ENCODE measurements at regions not wholly inside any gene's neighbourhood (a gene's known extent, or its start where the extent isn't known, plus 50 kb on each side); places are given as distances from the start of the nearest gene placed in this dataset.
"Not testable (repeated sequence)": the region's sequence is repeated elsewhere in the genome, so short reads cannot be mapped to it uniquely, and the experiment has no call there.

DNA sequence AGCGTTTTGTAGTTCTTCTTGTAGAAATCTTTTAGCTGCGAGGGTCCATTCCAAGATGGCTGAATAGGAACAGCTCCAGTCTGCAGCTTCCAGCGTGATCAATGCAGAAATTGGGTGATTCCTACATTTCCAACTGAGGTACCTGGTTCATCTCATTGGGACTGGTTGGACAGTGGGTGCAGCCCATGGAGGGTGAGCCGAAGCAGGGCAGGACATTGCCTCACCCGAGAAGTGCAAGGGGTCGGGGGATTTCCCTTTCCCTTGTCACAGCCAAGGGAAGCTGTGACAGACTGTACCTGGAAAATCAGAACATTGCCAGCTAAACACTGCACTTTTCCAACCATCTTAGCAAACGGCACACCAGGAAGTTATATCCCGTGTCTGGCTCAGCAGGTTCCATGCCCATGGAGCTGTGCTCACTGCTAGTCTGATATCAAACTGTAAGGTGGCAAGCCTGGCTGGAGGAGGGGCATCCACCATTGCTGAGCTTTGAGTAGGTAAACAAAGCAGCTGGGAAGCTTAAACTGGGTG is 176.0 kb upstream of the SPRY2 start:
- no peak for DNase-seq

DNA sequence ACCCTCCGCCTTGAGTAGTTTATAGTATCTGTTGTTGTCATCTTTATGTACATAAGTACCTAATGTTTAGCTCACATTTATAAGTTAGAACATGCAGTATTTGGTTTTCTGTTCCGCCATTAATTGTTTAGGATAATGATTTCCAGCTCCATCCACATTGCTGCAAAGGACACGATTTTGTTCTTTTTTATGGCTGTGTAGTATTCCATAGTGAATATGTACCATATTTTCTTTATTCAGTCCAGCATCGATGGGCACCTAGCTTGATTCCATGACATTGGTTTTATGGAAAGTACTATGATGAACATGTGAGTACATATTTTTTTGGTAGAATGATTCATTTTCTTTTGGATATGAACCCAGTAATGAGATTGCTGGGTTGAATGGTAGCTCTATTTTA is 174.4 kb upstream of the SPRY2 start:
- no peak for DNase-seq

DNA sequence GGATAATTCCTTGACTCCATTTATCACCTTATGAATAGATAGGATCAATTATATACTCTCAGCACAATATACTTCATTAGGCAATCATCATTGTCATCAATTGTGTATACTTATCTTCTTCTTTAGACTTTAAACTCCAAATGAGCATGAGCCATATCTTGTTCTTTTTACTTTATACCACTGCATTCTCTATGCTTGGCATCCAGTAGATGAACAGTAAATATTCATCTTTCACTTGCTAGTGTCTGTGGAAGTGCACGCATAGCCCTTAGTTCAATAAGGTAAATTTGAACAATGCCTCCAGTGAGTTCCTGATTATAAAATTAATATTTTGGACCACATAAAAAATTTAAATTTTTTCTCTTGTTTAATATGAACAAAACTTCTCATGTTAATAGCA is 172.3 kb upstream of the SPRY2 start:
- no peak for DNase-seq

DNA sequence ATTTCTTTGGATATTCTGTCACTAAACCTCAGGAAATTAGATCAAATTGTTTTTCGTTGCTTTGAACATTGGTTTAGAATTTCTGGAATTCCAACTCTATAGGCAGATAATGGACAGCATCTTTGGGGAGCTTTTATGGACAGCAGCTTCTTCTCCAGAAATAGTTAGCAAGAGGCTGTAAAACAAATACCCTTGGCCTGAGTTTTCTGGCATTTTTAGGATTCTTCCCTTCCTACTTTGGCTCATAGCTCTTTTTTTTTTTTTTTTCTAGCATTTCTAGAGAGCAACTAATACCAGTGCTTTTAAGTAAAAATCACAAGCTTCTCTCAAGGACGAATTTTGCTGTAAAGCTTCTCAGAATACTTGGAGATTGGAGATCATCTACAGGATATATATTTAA is 169.8 kb upstream of the SPRY2 start:
- no peak for DNase-seq

DNA sequence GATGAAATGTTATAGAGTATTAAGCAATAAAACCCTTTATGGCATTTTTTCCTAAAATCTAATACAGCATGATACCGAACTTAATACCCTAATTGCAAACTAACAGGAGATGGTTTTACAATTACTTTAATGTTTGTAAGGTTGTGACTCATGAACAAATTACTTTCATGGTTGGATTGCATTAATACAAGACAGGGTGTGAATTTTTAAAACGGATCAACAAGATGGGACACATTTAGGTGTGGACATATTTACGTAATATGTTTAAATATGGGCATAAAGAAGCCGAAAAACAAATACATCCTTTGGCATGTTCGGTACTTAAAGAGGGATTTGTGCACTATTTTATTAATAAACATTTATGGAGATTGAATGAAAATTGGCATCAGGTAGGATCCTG is 168.3 kb upstream of the SPRY2 start:
- no peak for DNase-seq

DNA sequence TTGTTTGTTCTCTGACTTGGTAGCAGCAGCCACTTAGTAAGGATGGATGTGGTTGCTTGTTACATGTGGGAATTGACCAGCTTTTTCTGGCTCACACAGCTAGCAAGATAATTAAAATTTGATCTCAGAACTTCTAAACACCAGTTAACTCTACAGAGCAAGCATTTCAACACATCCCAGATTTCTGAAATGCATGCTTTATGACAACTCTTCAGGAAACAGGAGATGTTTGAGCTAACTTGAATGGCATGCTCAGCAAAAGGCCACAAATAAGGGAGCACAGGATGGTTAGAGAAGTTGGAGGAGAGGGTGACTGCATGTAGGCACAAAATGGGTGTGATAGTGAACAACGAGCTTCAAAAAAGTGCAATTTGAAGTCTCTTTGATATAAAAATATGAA is 167.1 kb upstream of the SPRY2 start:
- DNase-seq, result no peak

DNA sequence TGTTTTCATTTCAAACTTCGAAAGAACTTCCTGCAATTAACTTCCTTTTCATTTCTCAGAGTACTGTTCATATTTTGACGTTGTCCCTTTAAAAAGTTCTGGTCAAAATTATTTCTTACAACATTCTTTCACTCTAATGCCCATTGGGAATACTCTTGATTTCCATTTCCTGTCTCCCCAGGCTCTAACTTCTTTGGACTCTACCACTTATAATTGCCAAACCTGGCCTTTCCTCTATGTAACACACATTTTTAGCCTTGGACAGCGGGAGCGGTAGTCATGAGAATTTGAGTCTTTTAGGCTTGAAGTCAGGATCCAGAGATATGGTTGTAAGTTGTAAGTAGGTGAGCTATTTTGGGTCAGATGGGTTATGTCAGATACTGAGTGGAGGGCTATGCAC is 163.5 kb upstream of the SPRY2 start:
- no peak for DNase-seq

DNA sequence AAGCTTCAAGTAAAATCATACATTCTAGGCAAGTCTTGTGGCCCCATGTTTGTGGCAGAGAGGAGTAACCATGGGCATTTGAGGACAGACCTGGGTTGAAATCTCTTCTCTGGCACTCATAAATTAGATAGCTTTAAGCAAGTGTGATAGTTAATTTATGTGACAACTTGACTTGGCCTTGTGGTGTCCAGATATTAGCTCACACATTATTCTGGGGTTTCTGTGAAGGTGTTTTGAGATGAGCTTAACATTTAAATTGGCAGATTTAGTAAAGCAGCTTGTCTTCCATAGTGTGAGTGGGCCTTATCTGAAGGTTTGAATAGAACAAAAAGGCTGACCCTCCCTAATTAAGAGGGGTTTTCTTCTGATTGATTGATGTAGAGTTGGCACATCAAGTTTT is 161.4 kb upstream of the SPRY2 start:
- no peak for DNase-seq

DNA sequence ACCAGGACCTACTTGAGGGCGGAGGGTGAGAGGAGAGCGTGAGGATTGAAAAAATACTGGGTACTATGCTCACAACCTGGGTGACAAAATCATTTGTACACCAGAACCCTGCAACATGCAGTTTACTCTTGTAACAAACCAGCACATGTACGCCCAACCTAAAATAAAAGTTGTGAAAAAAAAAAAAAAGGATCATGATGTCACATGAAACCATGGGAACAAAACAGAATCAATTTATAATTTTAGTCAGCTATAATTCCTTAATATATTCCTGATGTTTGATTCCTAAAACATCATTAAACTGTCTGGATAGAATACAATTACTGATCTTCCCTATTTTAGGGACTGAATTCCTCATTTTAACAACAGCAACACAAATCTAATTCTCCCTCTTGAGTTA is 160.6 kb upstream of the SPRY2 start:
- no peak for DNase-seq

DNA sequence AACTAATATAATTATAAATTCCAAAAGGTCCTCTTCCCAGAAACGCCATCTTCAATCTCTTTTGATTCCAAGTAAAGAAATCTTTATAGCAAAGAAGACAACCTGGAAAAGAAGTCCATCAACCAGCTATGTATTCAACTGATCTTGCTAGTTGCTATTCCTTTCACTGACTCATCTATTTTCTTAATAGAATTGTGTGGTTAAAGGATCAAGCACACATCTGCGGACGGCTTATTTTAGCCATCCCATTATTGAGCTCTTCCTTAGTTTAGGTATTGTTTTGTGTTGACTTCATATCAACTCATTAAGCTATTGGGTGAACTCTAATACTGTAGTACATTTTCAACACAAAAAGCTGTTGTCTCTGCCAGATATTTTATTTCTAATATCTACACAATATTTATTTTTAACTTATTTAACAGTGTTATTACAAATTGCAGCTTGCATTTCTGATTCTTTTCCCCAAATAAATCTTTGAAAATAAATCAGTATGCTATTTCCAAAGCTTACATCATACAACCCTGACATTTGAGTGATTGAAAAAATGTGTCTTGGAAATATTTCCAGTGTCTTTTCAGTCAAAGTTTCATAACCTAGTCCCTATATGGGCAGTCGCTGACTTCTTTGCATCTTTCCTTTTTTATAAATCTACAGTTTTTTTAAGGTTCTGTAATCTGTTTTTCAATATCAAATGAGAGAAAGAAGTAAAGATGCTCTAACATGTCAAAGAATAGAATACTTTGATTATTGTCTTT is 158.8 kb upstream of the SPRY2 start:
- no peak for DNase-seq

DNA sequence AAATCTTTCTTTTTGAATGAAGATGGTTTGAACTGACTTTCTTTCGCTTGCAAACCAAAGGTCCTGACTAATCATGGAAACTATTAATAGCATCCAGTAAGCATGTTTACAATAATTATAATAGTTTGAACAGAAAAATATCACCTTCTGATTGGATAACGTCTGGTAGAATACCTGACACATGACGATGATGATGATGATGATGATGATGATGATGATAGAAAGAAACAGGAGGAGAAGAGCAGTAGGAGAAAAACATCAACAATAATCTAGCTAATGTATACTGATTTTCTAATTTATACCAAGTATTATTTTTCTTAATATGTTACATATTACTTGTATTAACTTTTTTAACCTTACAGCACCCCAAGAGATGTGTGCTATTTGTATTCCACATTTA is 157.5 kb upstream of the SPRY2 start:
- no peak for DNase-seq

DNA sequence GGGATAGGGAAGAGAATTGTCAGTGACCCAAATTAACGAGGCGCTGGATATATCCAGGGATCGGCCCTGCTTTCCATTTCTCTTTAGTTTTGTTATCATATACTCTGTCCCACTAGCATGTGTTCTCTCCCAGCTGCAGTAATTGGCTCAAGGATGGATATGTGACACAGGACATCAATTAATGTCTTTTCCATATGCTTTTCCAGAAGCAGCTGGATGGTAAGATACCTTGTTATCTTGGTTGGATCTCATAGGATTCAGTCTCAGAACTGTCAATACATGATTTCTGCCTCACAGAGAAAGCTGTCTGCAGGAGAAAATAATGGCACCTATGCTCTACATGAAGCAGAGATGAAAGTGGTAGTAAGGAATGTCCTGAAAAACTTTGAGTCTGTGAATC is 157.1 kb upstream of the SPRY2 start:
- no peak for DNase-seq

DNA sequence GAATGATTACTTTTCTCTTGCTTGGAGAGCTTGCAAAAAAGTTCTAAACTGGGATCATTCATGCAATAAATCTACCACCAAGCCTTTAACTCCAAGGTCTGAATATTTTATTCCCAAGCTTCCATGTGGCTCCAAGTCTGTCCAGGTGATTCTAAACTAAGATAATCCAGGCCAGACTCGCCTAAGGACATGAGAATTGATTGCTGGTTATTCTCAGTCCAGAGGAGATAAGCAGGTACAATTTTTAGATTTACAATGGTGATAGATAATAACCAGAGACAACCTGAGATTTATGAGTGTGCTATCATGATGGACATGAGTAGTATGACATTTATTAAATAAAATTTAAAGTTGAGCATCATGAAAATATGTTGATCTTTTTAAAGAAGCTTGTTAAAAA is 156.5 kb upstream of the SPRY2 start:
- no peak for DNase-seq

DNA sequence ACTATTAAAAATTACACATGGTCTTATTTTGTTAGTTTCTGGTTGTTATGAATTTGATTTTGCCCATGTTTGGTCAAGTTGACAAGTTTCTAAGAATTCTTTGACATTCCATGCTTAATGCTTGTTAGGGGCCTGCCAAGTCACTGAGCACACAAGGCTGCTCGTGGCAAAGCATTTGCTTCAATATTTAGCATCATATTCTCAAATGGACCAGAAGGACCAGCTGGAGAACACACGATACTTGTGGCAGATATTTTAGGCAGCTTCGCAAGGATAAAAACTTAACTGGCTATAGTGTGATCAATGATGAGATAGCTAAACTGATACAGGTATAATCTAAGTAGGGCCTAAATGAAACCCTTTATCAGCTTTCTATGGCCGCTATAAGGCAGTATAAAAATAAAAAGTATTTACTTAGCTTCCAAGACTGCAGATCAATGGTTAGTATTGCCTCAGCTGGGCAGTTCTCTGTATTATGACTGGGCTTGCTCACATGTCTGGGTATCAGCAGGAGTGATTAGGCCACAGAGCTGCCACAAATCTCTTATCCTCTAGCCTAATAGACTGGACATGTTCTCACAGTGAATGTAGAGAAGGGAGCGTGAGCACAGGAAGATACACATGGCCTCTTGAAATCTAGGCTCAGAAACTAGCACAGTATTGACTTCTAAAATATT is 155.9 kb upstream of the SPRY2 start:
- DNase-seq, result no peak

DNA sequence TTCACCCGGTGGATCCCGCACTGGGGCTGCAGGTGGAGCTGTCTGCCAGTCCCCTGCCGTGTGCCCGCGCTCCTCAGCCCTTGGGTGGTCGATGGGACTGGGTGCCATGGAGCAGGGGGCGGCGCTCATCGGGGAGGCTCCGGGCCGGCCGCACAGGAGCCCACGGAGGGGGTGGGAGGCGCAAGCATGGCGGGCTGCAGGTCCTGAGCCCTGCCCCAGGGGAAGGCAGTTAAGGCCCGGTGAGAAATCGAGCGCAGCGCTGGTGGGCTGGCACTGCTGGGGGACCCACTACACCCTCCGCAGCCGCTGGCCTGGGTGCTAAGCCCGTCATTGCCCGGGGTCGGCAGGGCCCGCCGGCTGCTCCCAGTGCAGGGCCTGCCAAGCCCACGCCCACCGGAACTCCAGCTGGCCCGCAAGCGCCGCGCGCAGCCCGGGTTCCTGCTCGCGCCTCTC is 149.6 kb upstream of the SPRY2 start:
- DNase-seq, result not testable (repeated sequence)

DNA sequence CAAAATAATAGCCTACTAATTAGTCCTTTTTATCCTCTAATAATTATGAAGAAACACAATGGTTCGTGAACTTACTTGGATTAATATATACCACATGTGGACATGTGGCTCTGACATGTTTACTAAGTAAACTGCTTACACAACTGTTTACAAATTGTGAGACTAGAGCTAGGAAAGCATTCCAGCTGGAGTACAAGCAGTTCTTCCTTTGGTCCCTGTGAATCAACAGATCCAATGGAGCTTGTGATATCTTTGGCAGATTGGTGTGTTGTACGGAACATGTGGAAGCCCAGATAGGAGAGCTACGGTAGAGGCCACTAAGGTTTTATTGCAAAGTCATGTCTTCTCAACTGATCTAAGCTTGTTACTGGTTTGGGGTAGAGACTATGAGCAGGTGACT is 145.5 kb upstream of the SPRY2 start:
- no peak for DNase-seq

DNA sequence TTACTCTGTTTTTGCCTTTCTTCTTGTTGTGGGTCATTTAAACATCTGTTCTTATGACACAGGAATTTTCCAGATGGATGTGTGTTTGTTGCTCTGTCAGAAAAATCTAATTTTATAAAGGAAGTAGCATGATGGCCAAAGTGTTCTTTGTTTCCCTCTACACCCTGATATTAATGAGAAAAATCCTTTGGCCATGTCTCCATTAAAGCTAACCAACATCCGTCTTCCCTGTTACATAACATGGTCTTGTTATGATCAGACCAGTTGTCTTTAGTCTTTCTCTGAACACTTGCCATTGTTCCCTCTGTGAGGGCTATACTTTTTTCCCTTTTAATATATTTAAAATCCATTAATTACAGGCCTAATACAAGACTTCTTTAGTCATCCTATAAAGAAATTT is 142.2 kb upstream of the SPRY2 start:
- DNase-seq, result no peak

DNA sequence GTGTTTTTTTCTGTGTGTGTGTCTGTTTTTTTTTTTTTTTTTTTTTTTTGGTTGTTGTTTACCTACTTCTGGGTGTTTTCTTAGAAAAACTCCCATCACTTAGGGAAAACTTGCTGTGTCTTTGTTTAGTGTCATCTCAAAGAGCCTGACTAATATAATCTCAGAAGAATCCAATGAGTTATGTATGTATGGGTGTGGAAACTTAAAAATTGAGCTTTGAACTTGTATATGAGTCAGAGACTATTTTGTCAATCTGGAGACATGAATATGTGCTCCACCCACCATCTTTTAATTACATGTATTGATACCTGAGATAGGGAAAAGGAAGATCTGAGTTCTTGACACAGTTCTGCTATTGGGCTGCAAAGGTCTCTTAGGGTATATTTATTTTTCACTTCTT is 140.7 kb upstream of the SPRY2 start:
- no peak for DNase-seq

DNA sequence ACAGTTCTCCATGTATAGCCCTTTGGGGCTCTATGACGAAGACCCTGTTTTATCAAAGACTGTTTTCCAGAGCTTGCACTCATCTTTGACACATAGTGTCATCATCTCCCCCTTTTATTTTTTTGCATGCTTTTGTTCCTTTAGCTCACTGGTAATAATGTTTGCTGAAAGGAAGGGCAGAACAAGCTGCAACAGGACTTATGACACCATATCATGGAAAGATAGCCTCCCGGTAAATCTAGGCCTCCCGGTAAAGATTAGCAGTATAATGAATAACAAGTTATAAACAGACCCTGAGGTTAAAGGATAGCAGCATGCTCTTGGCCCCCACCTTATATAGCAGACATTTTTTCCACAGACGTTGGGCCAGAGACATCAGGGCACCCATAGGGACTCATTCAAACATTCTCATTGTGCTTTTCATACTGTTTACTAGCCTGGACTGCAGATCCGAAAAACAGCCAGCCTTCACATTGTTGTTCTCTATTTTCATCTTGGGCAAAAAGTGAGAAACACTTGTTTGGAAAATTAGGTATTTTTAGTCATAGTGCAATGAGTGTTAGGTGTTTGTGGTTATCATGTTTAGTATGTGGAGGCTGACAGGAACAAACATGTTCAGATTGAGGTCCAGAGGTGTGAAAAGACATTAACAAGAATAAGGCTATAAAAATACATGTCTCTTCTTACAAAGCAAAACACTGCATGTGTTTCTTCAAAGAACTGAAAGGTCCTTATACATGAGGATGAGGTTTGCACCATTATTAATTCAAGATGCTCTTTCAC is 136.9 kb upstream of the SPRY2 start:
- no peak for DNase-seq

DNA sequence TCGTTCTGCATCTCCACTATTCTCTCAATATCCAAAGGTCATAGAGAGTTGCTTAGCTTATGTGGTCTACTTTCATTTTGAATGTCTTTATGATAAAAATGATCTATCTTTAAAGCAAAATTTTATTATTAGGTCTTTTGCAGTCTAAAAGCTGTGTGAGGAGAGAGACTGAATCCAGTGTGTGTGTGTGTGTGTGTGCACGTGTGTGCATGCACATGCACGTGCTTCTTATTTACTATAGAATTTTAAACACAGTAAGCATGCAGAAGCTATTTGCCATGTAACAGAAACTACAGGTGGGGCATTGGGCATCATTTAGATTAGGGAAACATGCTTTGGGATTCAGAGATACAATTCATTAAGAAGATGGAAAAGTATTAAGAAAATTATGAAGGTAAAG is 136.0 kb upstream of the SPRY2 start:
- DNase-seq, result no peak

DNA sequence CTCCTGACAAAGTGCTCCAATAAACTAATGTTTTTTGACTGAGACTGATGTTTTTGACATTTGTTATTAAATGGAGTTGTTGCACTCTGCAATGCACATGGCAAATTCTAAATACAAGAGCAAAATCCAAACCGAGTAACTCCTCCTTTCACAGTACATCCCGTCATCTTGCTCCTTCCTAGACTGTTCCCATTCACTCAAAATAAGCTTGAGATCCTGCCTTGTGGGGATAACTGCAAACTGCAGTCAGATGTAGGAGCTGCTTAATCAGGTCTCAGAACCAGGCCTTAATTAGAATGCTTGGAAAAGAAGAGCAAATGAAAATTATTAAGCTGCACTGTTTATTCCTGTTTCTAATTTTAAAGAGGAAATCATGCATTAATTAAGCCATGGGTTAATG is 134.8 kb upstream of the SPRY2 start:
- no peak for DNase-seq

DNA sequence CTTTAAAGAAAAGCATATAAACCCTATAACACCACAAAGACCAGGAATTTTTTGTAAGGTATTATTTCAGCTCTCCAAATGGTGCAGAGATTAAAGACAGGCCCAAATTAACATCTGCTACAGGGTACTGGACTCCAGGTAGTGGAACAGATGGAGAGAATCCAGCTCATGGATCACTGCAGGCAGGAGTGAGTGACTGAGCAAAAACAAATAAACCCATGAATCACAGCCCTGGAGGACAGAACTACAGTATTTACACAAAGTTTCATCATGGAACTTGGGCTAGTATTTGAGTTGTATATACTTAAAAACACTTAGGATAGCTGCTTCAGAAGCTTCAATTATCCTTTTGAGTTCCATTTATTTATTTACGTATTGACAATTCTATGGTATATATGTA is 132.8 kb upstream of the SPRY2 start:
- DNase-seq, result no peak

DNA sequence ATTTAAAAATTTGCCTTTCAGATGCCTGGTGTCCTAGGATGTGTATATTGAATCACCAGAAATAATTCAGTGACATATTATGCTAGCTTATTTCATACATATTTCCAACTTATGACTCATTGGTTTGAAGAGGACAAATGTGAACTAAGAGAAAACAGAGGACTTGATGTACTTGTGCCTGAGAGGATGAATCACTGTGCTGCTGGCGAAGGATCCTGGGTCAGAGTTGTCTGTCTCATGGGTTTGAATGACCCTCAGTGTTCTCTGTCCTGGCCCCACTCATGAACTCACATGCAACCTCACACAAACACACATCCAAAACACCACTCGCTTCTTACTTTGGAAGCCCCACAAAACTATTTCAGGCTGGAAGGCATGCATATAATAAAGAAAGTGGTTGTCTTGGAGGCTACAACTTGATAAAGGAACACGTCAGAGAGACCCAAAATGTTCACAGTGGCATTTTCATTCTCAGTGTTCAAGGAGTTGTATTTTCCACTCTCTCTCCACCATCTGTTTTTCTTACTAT is 129.0 kb upstream of the SPRY2 start:
- peak; percentile 76 for DNase-seq

Measured in hindlimb muscle (tissue), 1 donor.